Body of pancreas (tissue), 4 donors: ENCODE measurements at regions not wholly inside any gene's neighbourhood (a gene's known extent, or its start where the extent isn't known, plus 50 kb on each side); places are given as distances from the start of the nearest gene placed in this dataset.

Experiments used
- ATAC-seq: fragments of 150-250 bp; one replicate; pipeline ENCODE4 v1.9.1; 2016
- DNase-seq, 4 donors: peaks; one replicate each; pipeline ENCODE4 v3.0.0-alpha.2; 2019
- H3K27ac ChIP-seq, 4 donors: fragments of 200-600 bp; sonication (generic); 1 replicate in 3 of 4; 2 replicates in 1 of 4; pipeline versions ENCODE4 v1.5.1 to v1.6.1; 2016 to 2019; ENCODE audit warnings: mild to moderate bottlenecking in 1 of 4, mixed read lengths in 1 of 4, moderate library complexity in 1 of 4
- H3K27me3 ChIP-seq, 2 donors: fragments of 200-600 bp; sonication (generic); one replicate each; pipeline ENCODE4 v1.6.0; 2016; ENCODE audit warnings: mild to moderate bottlenecking in 1 of 2
- H3K36me3 ChIP-seq, 2 donors: fragments of 200-600 bp; sonication (generic); replicated peaks in 1 of 2; 2 replicates each; pipeline ENCODE4 v1.5.1; 2016; ENCODE audit warnings: low read depth in 2 of 2; ENCODE audit not compliant: insufficient read depth in 1 of 2
- H3K4me1 ChIP-seq: fragments of 200-600 bp; sonication (generic); one replicate; pipeline ENCODE4 v1.6.0; 2016
- H3K4me3 ChIP-seq, 2 donors: fragments of 200-600 bp; sonication (generic); 1 replicate in 1 of 2; 2 replicates in 1 of 2; pipeline ENCODE4 v1.5.1; 2016 to 2019
- H3K9me3 ChIP-seq, 3 donors: fragments of 200-600 bp; sonication (generic); 1 replicate in 2 of 3; 2 replicates in 1 of 3; pipeline ENCODE4 v1.5.1; 2016
- POLR2A ChIP-seq, 3 donors: fragments of 450-650 bp; IDR thresholded peaks; one replicate each; pipeline ENCODE4 v1.6.1; 2016; ENCODE audit warnings: antibody characterized with exemption in 3 of 3, mild to moderate bottlenecking in 2 of 3
- WGBS, 2 donors: methylation state at CpG; one replicate each; pipeline ENCODE4 v1.1.5; 2017; 5-methylcytosine and 5-hydroxymethylcytosine counted together
- intact Hi-C: fragments of 100-400 bp; cut with DNase I; formaldehyde crosslinking; loops from one replicate; pipeline ENCODE4 v1.15.1; 2023
- TF ChIP-seq, protein P1 (sequence below), 7 experiments: fragments of 450-650 bp in 4 of 7; fragments of 200-600 bp in 3 of 7; sonication (generic) in 3 of 7; IDR thresholded peaks; one replicate each; pipeline ENCODE4 v1.5.1; 2016 to 2019; ENCODE audit warnings: antibody characterized with exemption in 7 of 7

DNA sequence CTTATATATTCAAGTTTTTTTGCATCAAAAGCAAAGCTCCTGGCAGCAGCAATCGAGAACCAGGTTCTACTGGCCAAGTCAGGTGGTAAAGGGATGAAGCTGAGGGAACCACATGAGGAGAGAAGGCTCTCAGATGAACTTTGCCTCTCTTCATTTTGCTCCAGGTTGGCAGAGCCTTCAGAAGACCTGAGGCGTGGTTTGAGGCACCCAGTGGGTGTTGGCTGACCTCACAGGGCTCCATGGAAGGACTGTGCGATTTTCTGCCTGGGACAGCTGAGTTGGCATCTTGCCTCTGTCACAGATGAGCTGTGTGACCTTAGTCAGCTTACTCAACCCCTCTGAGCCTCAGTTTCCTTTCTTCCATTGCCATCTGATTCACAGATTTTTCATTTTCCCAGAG, 89.0 kb downstream of the INSIG2 start:
- Histone ChIP-seq H3K9me3 (no peaks in the 10 kb centered on the region), H3K4me1 (peaks cover 7% of the 10 kb centered on the region), H3K36me3 (no peaks in the 10 kb centered on the region), H3K4me3 (no peak overlapping the region), H3K27me3 (no peaks in the 10 kb centered on the region), H3K27ac (no peak overlapping the region)
- no peak for ATAC-seq
- 35 to 51% methylated on average over 3 of the region's 3 CpGs for WGBS, 2 donors
- no peak for DNase-seq
- TF ChIP-seq, protein P1, sequence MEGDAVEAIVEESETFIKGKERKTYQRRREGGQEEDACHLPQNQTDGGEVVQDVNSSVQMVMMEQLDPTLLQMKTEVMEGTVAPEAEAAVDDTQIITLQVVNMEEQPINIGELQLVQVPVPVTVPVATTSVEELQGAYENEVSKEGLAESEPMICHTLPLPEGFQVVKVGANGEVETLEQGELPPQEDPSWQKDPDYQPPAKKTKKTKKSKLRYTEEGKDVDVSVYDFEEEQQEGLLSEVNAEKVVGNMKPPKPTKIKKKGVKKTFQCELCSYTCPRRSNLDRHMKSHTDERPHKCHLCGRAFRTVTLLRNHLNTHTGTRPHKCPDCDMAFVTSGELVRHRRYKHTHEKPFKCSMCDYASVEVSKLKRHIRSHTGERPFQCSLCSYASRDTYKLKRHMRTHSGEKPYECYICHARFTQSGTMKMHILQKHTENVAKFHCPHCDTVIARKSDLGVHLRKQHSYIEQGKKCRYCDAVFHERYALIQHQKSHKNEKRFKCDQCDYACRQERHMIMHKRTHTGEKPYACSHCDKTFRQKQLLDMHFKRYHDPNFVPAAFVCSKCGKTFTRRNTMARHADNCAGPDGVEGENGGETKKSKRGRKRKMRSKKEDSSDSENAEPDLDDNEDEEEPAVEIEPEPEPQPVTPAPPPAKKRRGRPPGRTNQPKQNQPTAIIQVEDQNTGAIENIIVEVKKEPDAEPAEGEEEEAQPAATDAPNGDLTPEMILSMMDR (IDR thresholded peaks at IDR 0.05), result no peak
- no peak for TF ChIP-seq POLR2A (IDR thresholded peaks at IDR 0.05)
- intact Hi-C loops, result no loop called here

DNA sequence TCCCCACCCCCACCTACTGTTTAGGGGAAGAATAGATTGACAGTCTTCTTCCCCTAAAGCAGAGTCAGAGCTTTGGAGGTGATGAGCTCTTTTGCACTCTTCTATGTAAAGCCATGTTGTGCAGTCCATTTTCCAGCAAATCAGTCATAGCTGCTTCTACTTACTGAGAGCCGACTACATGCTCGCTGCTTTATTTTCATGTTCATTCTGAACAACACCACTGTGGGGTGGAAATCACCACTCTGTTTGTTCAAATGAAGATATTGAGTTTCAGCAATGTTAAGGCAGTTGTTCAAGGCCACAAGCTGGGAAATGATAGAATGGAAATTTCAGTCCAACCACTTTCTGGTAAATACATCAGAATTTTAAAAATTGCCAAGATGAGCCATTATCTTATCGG, 88.3 kb downstream of the INSIG2 start:
- TF ChIP-seq, protein P1 (IDR thresholded peaks at IDR 0.05), result no peak
- TF ChIP-seq POLR2A (IDR thresholded peaks at IDR 0.05), result no peak
- H3K4me3 ChIP-seq, result no peak overlapping the region
- ATAC-seq, result no peak

DNA sequence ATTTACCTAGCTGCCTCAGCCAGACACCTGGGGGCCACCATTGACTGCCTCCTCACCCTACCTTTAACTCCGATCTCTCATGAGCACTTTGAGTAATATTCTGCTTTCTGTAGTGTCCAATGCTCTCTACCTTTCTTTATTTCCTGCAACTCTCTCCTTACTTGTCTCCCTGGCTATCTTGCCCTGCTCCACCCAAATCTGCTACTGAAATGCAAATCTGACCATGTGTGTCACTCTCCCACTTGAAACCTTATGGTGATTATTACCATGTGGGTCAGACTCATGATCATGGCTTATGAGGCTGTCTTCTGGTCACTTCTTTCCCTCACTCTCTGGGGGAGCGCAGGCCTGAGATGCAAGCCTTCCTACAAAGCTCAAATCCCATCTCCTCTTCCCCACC, 83.3 kb downstream of the INSIG2 start:
- no peak for ATAC-seq
- Histone ChIP-seq H3K4me1 (peaks cover 2% of the 10 kb centered on the region), H3K27me3 (no peaks in the 10 kb centered on the region), H3K27ac (no peak overlapping the region), H3K9me3 (no peaks in the 10 kb centered on the region), H3K36me3 (no peaks in the 10 kb centered on the region), H3K4me3 (no peak overlapping the region)
- intact Hi-C loops, result no loop called here
- 90 to 93% methylated on average over 2 of the region's 2 CpGs for WGBS, 2 donors
- TF ChIP-seq, protein P1 (IDR thresholded peaks at IDR 0.05), result no peak
- no peak for TF ChIP-seq POLR2A (IDR thresholded peaks at IDR 0.05)
- DNase-seq, result no peak

More for the DNA sequence above, 88.3 kb downstream of the INSIG2 start:
- Histone ChIP-seq H3K36me3 (no peaks in the 10 kb centered on the region), H3K27me3 (no peaks in the 10 kb centered on the region), H3K27ac (no peak overlapping the region), H3K9me3 (no peaks in the 10 kb centered on the region), H3K4me1 (peaks cover 7% of the 10 kb centered on the region)
- intact Hi-C loops, result no loop called here
- DNase-seq, result no peak
- WGBS, 2 donors, result 16 to 19% methylated on average over 3 of the region's 3 CpGs

DNA sequence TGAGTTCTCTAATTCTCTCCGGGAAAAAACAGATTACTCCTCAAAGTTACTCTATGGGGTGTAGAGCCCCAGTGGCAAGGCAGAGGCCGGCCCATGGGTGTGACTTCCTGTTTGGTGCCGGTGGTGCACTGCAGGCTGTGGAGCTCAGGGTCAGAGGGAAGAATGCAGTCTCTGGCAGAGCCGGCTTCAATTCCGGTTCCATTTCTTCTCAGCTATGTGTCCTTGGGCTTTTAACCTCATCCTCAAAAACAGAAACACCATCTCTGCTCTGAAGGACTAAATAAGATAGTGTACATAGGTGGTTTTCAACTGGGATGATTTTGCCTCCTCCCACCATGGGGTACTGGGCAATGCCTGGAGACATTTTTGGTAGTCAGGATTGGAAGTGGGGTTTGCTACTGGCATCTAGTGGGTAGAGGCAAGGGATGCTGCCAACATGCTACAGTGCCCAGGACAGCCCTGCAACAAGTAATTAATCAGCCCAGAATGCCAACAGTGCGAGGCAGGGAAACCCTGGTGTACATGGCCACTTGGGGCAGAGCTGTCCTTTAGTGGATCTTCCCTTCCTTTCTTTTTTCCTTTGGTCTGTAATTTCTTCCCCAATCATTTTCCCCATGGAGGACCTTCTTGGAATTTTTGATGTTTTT, 81.2 kb downstream of the INSIG2 start:
- no peak for TF ChIP-seq POLR2A (IDR thresholded peaks at IDR 0.05)
- TF ChIP-seq, protein P1 (IDR thresholded peaks at IDR 0.05), result peak in 1 of 7 experiments; percentile 8
- ATAC-seq (no peak), DNase-seq (peak in 2 of 4 donors; percentile 10 to 12)
- WGBS, 2 donors, result 35 to 36% methylated on average over 6 of the region's 6 CpGs
- Histone ChIP-seq H3K9me3 (no peaks in the 10 kb centered on the region), H3K27me3 (no peaks in the 10 kb centered on the region), H3K36me3 (no peaks in the 10 kb centered on the region), H3K27ac (no peak overlapping the region), H3K4me3 (no peak overlapping the region), H3K4me1 (no peaks in the 10 kb centered on the region)
- intact Hi-C loops, result no loop called here

GRCh38 chr2:118168615-118169014, 80.3 kb downstream of the INSIG2 start:
- no peak for DNase-seq
- intact Hi-C loops, result no loop called here
- 82 to 93% methylated on average over 3 of the region's 3 CpGs for WGBS, 2 donors
- no peak overlapping the region for H3K27ac ChIP-seq
- no peak overlapping the region for H3K4me3 ChIP-seq
- no peaks in the 10 kb centered on the region for H3K4me1 ChIP-seq
- TF ChIP-seq, protein P1 (IDR thresholded peaks at IDR 0.05), result no peak
- no peak for TF ChIP-seq POLR2A (IDR thresholded peaks at IDR 0.05)
- no peak for ATAC-seq
- no peaks in the 10 kb centered on the region for H3K27me3 ChIP-seq
- H3K36me3 ChIP-seq, result no peaks in the 10 kb centered on the region
- no peaks in the 10 kb centered on the region for H3K9me3 ChIP-seq
